ENCODE measurements at regions not wholly inside any gene's neighbourhood (a gene's known extent, or its start where the extent isn't known, plus 50 kb on each side); places are given as distances from the start of the nearest gene placed in this dataset.

DNA sequence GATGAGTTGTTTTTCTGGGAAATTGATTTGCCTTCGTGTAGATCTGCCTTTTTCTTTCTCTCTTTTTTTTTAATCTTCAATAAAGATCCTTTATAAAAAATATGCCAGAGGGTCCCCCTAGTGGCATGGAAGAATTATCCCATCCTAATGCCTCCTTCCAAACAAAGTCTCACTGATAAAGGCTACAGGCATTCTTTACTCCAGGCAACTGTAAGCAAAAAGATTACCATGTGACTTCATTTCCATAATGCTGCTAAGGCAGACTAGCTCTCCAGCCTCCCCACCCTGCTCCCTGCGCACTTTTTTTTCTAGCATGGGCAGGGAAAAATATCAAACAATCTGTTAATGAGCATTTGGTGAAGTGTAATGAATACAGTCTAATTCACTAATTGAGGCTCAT, 220.2 kb upstream of the CDH8 start:
- CTCF ChIA-PET, result no interaction called here
- no peaks in the 10 kb centered on the region for H3K36me3 Mint-ChIP-seq
- H3K27ac Mint-ChIP-seq, result no peak overlapping the region
- DNase-seq, result no peak
- no peaks in the 10 kb centered on the region for H3K4me1 Mint-ChIP-seq
- H3K9me3 Mint-ChIP-seq (ENCODE audit: low read depth), result peaks cover 18% of the 10 kb centered on the region
- no peaks in the 10 kb centered on the region for H3K27me3 Mint-ChIP-seq
- ATAC-seq, result no peak
- no peak overlapping the region for H3K4me3 Mint-ChIP-seq

DNA sequence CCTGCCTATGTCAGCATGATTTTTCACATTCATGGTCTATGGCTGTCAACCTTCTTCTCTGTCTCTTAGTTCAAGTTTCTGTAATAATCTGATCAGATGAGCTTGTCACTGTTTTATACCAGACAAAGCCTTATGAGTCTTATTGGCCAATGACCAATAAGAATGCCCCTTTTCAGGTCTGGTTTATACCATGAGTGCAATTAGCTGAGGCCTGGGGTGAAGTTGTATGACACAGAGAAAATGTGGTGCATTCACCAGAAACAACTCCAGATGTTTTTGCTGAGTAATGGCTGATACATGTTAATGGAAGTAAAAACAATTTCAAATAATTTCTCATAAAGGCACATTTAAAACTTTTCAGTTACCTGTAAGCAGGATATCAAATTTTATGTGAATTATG, 218.6 kb upstream of the CDH8 start:
- Mint-ChIP-seq H3K36me3 (no peaks in the 10 kb centered on the region), H3K4me3 (no peak overlapping the region), H3K27ac (no peak overlapping the region), H3K4me1 (no peaks in the 10 kb centered on the region), H3K27me3 (no peaks in the 10 kb centered on the region), H3K9me3 (ENCODE audit: low read depth) (peaks cover 15% of the 10 kb centered on the region)
- ATAC-seq (no peak), DNase-seq (no peak)
- CTCF ChIA-PET, result no interaction called here

DNA sequence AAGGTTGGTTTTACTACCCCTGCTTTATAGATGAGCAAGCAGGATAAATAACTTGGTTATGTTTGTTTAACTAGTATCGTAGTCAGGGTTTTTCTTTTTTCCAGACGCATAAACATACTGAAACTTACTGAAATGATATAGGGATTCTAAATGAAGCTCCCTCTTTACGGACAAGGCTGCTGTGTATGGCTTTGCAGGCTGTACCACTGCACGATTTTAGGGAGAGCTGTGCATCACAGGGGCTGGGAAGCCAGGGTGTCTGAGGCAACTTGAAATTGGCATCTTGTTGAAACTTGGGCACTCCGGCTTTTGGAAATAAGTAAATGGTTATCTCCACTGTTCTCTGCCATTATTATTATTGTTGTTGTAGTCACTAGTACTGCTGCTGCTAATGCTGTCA, 218.1 kb upstream of the CDH8 start:
- DNase-seq, result no peak
- H3K4me3 Mint-ChIP-seq, result no peak overlapping the region
- peaks cover 13% of the 10 kb centered on the region for H3K9me3 Mint-ChIP-seq (ENCODE audit: low read depth)
- CTCF ChIA-PET, result no interaction called here
- H3K36me3 Mint-ChIP-seq, result no peaks in the 10 kb centered on the region
- ATAC-seq, result no peak
- H3K27me3 Mint-ChIP-seq, result no peaks in the 10 kb centered on the region
- H3K4me1 Mint-ChIP-seq, result no peaks in the 10 kb centered on the region
- no peak overlapping the region for H3K27ac Mint-ChIP-seq

DNA sequence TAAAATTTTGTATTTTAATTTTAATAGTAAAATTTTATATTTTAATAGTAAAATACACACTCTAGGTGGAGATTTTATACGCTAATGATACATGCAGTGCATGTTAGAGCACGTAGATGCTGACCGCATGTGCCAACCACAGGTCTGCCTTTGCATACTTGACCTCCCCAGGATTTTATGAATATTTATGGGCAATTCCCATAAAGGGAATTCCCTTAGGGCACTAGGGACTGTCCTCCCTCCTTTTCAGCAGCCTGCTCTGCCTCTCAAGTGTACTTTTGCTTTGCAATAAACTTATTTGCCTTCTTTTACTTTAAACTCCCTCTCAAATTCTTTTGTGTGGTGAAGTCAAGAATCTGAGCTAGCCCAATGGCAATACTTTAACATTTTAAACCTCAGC, 217.7 kb upstream of the CDH8 start:
- CTCF ChIA-PET, result no interaction called here
- no peaks in the 10 kb centered on the region for H3K27me3 Mint-ChIP-seq
- ATAC-seq, result no peak
- H3K4me1 Mint-ChIP-seq, result no peaks in the 10 kb centered on the region
- H3K9me3 Mint-ChIP-seq (ENCODE audit: low read depth), result peaks cover 13% of the 10 kb centered on the region
- H3K27ac Mint-ChIP-seq, result no peak overlapping the region
- no peak overlapping the region for H3K4me3 Mint-ChIP-seq
- no peak for DNase-seq
- H3K36me3 Mint-ChIP-seq, result no peaks in the 10 kb centered on the region

DNA sequence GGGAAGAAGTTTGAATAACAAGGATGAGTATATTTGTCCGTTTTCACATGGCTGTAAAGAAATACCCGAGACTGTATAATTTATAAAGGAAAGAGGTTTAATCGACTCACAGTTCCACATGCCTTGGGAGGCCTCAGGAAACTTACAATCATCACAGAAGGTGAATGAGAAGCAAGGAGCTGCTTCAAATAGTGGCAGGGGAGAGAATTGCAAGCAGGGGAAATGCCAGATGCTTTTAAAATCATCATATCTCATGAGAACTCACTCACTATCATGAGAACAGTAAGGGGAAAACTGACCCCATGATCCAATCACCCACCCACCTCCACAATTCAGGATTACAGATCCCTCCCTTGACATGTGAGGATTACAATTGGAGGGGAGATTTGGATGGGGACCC, 212.8 kb upstream of the CDH8 start:
- Mint-ChIP-seq H3K4me1 (no peaks in the 10 kb centered on the region), H3K27me3 (no peaks in the 10 kb centered on the region), H3K36me3 (no peaks in the 10 kb centered on the region), H3K27ac (no peak overlapping the region), H3K4me3 (no peak overlapping the region), H3K9me3 (ENCODE audit: low read depth) (peaks cover 23% of the 10 kb centered on the region)
- DNase-seq, result no peak
- no peak for ATAC-seq
- CTCF ChIA-PET, result no interaction called here

DNA sequence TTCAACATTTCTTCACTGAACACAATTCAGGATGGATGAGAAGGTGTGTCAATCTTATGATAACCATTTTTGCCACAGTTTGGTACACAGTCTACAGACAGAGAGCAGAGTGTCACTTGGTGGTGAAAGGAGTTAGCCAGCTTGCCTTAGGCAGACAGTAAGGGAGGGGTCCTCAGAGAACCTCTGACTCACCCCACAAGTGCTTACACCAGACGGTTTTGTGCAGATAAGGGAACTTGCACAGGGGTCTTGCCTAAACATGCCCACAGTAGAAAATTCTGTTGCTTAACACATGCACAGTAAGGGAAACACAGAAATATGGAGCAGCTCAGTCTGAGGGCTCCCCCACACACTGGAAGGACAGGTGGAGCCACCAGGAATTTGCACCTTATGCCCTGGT, 204.5 kb upstream of the CDH8 start:
- no peak overlapping the region for H3K4me3 Mint-ChIP-seq
- no peaks in the 10 kb centered on the region for H3K27me3 Mint-ChIP-seq
- DNase-seq (no peak), ATAC-seq (no peak)
- H3K4me1 Mint-ChIP-seq, result no peaks in the 10 kb centered on the region
- no peak overlapping the region for H3K27ac Mint-ChIP-seq
- CTCF ChIA-PET, result no interaction called here
- H3K9me3 Mint-ChIP-seq (ENCODE audit: low read depth), result peaks cover 14% of the 10 kb centered on the region
- no peaks in the 10 kb centered on the region for H3K36me3 Mint-ChIP-seq

DNA sequence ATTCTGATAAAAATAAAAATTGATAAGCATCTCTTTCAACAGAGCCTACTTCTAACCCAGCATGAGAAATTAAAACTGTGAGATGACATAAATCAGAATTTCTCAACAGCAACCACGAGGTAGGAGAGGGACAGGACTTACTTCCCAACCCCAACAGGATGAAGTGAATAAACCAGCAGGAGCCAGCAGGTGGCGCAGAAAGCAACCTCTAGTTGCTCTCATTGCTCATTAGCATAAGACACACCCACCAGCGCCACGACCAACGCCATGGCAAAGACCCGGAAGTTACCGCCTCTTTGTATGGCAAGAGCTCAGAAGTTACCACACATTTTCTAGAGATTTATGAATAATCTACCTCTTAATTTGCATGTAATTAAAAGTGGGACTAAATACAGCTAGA, 189.4 kb upstream of the CDH8 start:
- Mint-ChIP-seq H3K4me1 (no peaks in the 10 kb centered on the region), H3K27me3 (no peaks in the 10 kb centered on the region), H3K36me3 (no peaks in the 10 kb centered on the region), H3K9me3 (ENCODE audit: low read depth) (peaks cover 9% of the 10 kb centered on the region), H3K27ac (no peak overlapping the region), H3K4me3 (no peak overlapping the region)
- ATAC-seq, result no peak
- CTCF ChIA-PET, result no interaction called here
- no peak for DNase-seq

DNA sequence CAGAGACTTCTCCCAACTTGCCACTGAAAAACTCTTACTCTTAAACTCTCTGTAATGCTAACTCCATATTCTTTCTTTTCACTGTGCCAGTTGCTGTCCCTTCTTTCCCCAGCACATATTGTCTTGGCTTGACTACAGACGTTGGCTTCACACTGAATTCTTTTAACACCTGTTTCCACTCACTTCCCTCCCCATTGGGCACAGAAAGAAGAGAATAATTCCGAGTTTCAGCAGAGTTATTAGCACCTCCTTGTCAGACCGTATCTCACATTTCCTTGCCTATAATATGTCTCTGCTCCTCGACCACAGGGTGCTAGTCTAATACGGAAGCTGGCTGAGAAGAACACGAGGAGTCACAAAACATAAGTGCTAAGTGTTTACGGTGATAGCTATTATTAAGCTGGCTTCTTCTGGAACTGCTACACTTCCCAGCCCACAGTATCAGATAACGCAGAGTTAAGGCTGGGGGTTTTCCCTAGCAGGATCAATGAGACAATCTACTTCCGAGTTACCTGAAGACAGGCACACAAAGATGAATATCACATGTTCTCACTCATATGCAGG, 188.5 kb upstream of the CDH8 start:
- CTCF ChIA-PET, result no interaction called here
- H3K4me1 Mint-ChIP-seq, result no peaks in the 10 kb centered on the region
- DNase-seq (no peak), ATAC-seq (no peak)
- H3K36me3 Mint-ChIP-seq, result no peaks in the 10 kb centered on the region
- no peak overlapping the region for H3K4me3 Mint-ChIP-seq
- H3K27ac Mint-ChIP-seq, result no peak overlapping the region
- H3K27me3 Mint-ChIP-seq, result no peaks in the 10 kb centered on the region
- peaks cover 13% of the 10 kb centered on the region for H3K9me3 Mint-ChIP-seq (ENCODE audit: low read depth)

DNA sequence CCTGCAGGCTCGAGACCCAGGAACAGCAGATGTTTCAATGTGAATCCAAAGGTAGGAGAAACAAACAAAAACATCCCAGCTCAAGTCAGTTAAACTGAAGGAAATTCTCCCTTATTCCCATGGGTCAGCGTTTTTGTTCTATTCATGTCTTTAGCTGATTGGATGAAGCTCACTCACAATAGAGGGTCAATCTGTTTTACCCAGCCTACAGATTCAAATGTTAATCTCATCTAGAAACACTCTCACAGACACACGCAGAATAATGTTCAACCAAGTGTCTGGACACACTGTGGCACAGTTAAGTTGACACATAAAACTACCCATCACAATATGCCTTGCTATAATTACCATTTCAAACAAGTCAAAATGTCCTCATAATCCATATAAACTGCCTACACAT, 180.6 kb upstream of the CDH8 start:
- Mint-ChIP-seq H3K27ac (no peak overlapping the region), H3K9me3 (ENCODE audit: low read depth) (peaks cover 16% of the 10 kb centered on the region), H3K27me3 (no peaks in the 10 kb centered on the region), H3K36me3 (no peaks in the 10 kb centered on the region), H3K4me1 (no peaks in the 10 kb centered on the region), H3K4me3 (no peak overlapping the region)
- ATAC-seq (no peak), DNase-seq (no peak)
- CTCF ChIA-PET, result no interaction called here

DNA sequence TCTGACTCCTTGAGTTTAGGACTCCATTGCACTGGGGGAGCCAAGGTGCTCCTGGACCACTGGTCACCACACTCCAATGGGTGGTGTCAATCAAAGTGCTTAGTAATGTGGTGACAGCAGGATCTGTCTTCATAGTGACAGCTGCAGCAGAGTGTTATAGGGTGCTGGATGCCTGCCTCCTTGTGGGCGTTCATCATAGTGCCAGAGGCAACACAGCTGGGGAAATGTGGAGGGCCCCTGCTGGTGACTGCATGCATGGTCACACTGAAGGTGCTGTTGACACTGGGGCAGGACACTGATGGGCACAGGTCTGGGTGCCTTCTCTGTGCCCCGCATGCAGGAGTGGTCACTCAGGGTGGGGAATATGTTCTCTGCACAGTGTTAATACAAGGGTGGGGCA, 177.5 kb upstream of the CDH8 start:
- CTCF ChIA-PET, result no interaction called here
- peaks cover 10% of the 10 kb centered on the region for H3K9me3 Mint-ChIP-seq (ENCODE audit: low read depth)
- H3K36me3 Mint-ChIP-seq, result no peaks in the 10 kb centered on the region
- ATAC-seq (no peak), DNase-seq (no peak)
- H3K4me1 Mint-ChIP-seq, result no peaks in the 10 kb centered on the region
- no peak overlapping the region for H3K27ac Mint-ChIP-seq
- no peak overlapping the region for H3K4me3 Mint-ChIP-seq
- no peaks in the 10 kb centered on the region for H3K27me3 Mint-ChIP-seq

DNA sequence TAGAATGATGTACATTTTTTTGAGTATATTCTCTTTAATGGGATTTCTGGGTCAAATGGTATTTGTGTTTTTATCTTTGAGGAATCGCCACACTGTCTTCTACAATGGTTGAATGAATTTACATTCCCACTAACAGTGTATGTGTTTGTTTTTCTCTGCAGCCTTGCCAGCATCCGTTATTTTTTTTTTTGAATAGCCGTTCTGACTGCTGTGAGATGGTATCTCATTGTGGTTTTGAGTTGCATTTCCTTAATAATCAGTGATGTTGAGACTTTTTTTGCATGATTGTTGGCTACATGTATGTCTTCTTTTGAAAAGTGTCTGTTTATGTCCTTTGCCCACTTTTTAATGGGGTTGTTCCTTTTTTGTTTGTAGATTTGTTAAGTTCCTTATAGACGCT, 172.7 kb upstream of the CDH8 start:
- no peaks in the 10 kb centered on the region for H3K36me3 Mint-ChIP-seq
- H3K9me3 Mint-ChIP-seq (ENCODE audit: low read depth), result peaks cover 11% of the 10 kb centered on the region
- ATAC-seq (no peak), DNase-seq (no peak)
- no peaks in the 10 kb centered on the region for H3K27me3 Mint-ChIP-seq
- H3K4me3 Mint-ChIP-seq, result no peak overlapping the region
- CTCF ChIA-PET, result no interaction called here
- H3K4me1 Mint-ChIP-seq, result no peaks in the 10 kb centered on the region
- no peak overlapping the region for H3K27ac Mint-ChIP-seq

DNA sequence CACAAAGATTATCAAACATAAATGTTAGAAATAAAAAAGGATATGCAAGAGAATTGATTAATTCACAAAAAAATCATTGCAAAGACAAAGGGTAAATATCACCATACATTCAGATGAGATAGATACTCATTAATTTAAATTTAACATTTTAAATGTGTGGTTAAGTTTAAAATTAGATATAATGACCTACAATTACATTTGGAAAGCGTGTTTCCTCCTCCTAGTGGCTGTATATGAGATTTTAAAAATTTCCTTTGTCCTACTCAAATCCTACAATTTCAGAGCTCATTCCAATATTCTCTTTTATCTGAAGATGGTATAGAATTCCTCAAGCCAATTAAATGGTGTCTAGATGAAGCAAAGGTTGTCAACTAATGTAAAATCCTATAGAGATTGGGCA, 169.2 kb upstream of the CDH8 start:
- CTCF ChIA-PET, result no interaction called here
- H3K27ac Mint-ChIP-seq, result no peak overlapping the region

DNA sequence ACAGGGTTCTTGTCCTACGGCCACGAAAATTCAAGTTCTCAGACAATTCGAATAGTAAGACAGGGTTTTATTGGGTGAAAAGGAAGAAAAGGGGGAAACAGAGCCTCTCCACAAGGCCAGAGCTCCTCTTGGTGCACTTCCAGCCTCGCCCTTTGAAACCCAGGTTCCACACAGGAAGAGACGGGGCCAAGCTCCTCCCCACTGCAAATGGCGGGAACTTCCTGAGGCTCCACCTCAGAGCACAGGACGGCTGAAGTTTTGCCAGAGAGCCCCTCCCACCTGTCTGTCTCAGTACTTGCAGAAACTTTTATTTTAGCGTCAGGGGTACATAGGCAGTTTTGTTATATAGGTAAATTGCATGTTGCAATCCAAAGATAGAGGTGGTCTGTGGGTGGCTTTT, 165.7 kb upstream of the CDH8 start:
- Mint-ChIP-seq H3K4me1 (no peaks in the 10 kb centered on the region), H3K27ac (no peak overlapping the region), H3K27me3 (no peaks in the 10 kb centered on the region), H3K4me3 (no peak overlapping the region), H3K36me3 (no peaks in the 10 kb centered on the region), H3K9me3 (ENCODE audit: low read depth) (peaks cover 6% of the 10 kb centered on the region)
- ATAC-seq, result no peak
- CTCF ChIA-PET, result no interaction called here
- no peak for DNase-seq

More for the DNA sequence above, 169.2 kb upstream of the CDH8 start:
- Mint-ChIP-seq H3K27me3 (no peaks in the 10 kb centered on the region), H3K4me3 (no peak overlapping the region), H3K9me3 (ENCODE audit: low read depth) (peaks cover 6% of the 10 kb centered on the region), H3K36me3 (no peaks in the 10 kb centered on the region), H3K4me1 (no peaks in the 10 kb centered on the region)
- DNase-seq (no peak), ATAC-seq (no peak)

DNA sequence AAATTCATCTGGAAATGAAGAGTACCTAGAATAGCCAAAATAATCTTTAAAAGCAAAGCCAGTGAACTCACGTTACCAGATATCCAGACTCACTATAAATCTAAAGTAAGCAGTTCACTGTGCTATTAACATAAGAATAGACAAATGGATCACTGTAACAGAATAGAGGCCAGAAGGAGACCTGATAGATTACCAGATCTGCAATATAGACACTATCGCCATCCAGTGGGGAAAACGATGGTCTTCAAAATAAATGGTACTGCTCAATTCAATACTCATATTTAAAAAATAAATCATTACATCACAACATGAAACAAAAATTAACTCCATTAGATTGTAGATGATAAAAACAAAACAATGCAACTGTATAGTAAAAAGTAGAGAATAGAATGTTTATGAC, 158.6 kb upstream of the CDH8 start:
- Mint-ChIP-seq H3K36me3 (no peaks in the 10 kb centered on the region), H3K4me1 (no peaks in the 10 kb centered on the region), H3K9me3 (ENCODE audit: low read depth) (peaks cover 9% of the 10 kb centered on the region), H3K4me3 (no peak overlapping the region), H3K27ac (no peak overlapping the region), H3K27me3 (no peaks in the 10 kb centered on the region)
- no peak for DNase-seq
- CTCF ChIA-PET, result no interaction called here
- no peak for ATAC-seq

DNA sequence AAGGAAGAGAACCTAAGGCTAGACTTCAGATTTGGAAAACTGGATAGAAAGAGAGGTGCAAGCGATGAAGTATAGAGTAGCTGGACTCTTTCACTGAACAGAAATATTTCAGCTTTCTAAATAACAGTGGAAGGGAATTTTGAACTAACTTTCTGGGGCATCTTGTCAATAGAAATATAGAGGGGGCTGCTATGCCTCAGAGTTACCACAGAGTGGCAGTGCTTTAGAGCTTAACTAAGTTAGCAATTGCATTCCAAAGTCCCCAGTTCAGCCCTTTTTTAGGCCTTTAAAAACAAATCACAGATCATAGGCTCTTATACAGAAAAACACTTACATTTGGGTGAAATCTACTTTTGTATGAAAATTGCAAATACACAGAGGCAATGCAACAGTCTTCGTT, 154.2 kb upstream of the CDH8 start:
- CTCF ChIA-PET, result interaction anchor here (0.7 kb wide), 1 partner anchor 127 kb away, joined by 4 read pairs; no protein-coding TSS in a partner anchor
- ATAC-seq, result no peak
- H3K27ac Mint-ChIP-seq, result no peak overlapping the region
- H3K27me3 Mint-ChIP-seq, result no peaks in the 10 kb centered on the region
- peaks cover 13% of the 10 kb centered on the region for H3K9me3 Mint-ChIP-seq (ENCODE audit: low read depth)
- H3K4me1 Mint-ChIP-seq, result no peaks in the 10 kb centered on the region
- no peaks in the 10 kb centered on the region for H3K36me3 Mint-ChIP-seq
- H3K4me3 Mint-ChIP-seq, result no peak overlapping the region
- no peak for DNase-seq
